ENCODE measurements at regions not wholly inside any gene's neighbourhood (a gene's known extent, or its start where the extent isn't known, plus 50 kb on each side); places are given as distances from the start of the nearest gene placed in this dataset.
"Not testable (repeated sequence)": the region's sequence is repeated elsewhere in the genome, so short reads cannot be mapped to it uniquely, and the experiment has no call there.

- no peak for DNase-seq
These were observed 138.5 kb downstream of the SLC24A2 start for GRCh38 chr9:19650312-19650711.

GRCh38 chr9:19649336-19650041, 139.3 kb downstream of the SLC24A2 start:
- no peak for DNase-seq

GRCh38 chr9:19648672-19649071, 140.2 kb downstream of the SLC24A2 start:
- DNase-seq: no peak

GRCh38 chr9:19643875-19644274, 145.0 kb downstream of the SLC24A2 start:
- DNase-seq: no peak

- no peak for DNase-seq
These were observed 146.6 kb downstream of the SLC24A2 start for GRCh38 chr9:19642256-19642655.

GRCh38 chr9:19641046-19641445, 147.8 kb downstream of the SLC24A2 start:
- DNase-seq: no peak

- no peak for DNase-seq
These were observed 148.8 kb downstream of the SLC24A2 start for GRCh38 chr9:19640014-19640413.

- no peak for DNase-seq
These were observed 151.8 kb downstream of the SLC24A2 start for GRCh38 chr9:19637084-19637483.

GRCh38 chr9:19634881-19635280, 154.0 kb downstream of the SLC24A2 start:
- no peak for DNase-seq

- DNase-seq: no peak
These were observed 157.7 kb downstream of the SLC24A2 start for GRCh38 chr9:19631181-19631580.

GRCh38 chr9:19630760-19631159, 158.1 kb downstream of the SLC24A2 start:
- DNase-seq: no peak

- DNase-seq: no peak
These were observed 159.3 kb downstream of the SLC24A2 start for GRCh38 chr9:19629488-19629887.

- DNase-seq: not testable (repeated sequence)
These were observed 163.4 kb downstream of the SLC24A2 start for GRCh38 chr9:19625426-19625825.

- DNase-seq: no peak
These were observed 164.3 kb downstream of the SLC24A2 start for GRCh38 chr9:19624519-19624918.

GRCh38 chr9:19623941-19624340, 164.9 kb downstream of the SLC24A2 start:
- no peak for DNase-seq

GRCh38 chr9:19620326-19620725, 168.5 kb downstream of the SLC24A2 start:
- DNase-seq: no peak

- DNase-seq: no peak
These were observed 169.6 kb downstream of the SLC24A2 start for GRCh38 chr9:19619221-19619620.

GRCh38 chr9:19618816-19619215, 170.0 kb downstream of the SLC24A2 start:
- no peak for DNase-seq

- DNase-seq: no peak
These were observed 173.7 kb downstream of the SLC24A2 start for GRCh38 chr9:19615036-19615624.

GRCh38 chr9:19614294-19614693, 174.5 kb downstream of the SLC24A2 start:
- no peak for DNase-seq

- DNase-seq: no peak
These were observed 188.3 kb downstream of the SLC24A2 start for GRCh38 chr9:19600538-19600937.

- DNase-seq: no peak
These were observed 189.9 kb downstream of the ACER2 start for GRCh38 chr9:19598722-19599121.

- no peak for DNase-seq
These were observed 188.4 kb downstream of the ACER2 start for GRCh38 chr9:19597176-19597575.

- DNase-seq: no peak
These were observed 186.2 kb downstream of the ACER2 start for GRCh38 chr9:19595003-19595402.

GRCh38 chr9:19587678-19588077, 178.9 kb downstream of the ACER2 start:
- DNase-seq: no peak

All from activated CD4-positive, alpha-beta T cell treated with anti-CD3 and anti-CD28 coated beads, Interleukin-2, Interleukin-6, amounts not matched to agents 100 ng/mL and 50 ng/mL, durations not matched to agents 16 hours and 8 hours (primary cell).